ENCODE measurements at regions not wholly inside any gene's neighbourhood (a gene's known extent, or its start where the extent isn't known, plus 50 kb on each side); places are given as distances from the start of the nearest gene placed in this dataset.

DNA sequence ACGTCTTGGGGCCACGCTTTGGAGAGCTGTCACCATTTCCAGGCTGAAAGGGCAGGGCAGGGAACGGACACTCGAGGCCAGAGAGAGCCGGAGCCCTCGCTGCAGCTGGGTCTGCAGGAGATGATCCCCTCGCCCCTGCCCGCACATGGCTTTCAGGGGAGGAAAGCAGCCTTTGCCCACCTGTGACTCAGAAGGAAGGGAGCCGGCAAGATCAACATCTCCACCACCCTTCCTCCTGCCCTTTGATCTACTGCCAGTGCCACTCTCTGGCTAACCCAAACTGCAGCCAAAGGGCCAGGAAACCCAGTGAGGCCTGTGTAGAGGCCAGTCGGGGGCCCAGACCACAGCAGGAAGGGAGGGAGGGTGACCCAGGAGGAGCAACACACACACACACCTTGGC lies 137.1 kb upstream of the ERCC6L2 start:
- Histone ChIP-seq H3K36me3 (ENCODE audit: control insufficient read depth in 3 of 3, insufficient read depth in 3 of 3, low read length in 3 of 3) (no peaks in the 10 kb centered on the region), H3K4me3 (ENCODE audit: low read length in 3 of 3) (no peak overlapping the region), H3K27ac (ENCODE audit: low read depth, low read length) (no peak overlapping the region), H3K27me3 (ENCODE audit: control insufficient read depth in 3 of 3, insufficient read depth in 3 of 3, low read length in 3 of 3) (peaks cover 0 to 3% (median 0%) of the 10 kb centered on the region in 3 donors), H3K9me3 (ENCODE audit: control insufficient read depth in 3 of 3, low read length in 3 of 3) (no peaks in the 10 kb centered on the region), H3K9ac (ENCODE audit: low read depth in 1 of 3, low read length in 3 of 3) (no peak overlapping the region), H3K4me1 (ENCODE audit: control insufficient read depth in 3 of 3, insufficient read depth in 3 of 3, low read length in 3 of 3) (peaks cover 0 to 2% (median 0%) of the 10 kb centered on the region in 3 donors)

DNA sequence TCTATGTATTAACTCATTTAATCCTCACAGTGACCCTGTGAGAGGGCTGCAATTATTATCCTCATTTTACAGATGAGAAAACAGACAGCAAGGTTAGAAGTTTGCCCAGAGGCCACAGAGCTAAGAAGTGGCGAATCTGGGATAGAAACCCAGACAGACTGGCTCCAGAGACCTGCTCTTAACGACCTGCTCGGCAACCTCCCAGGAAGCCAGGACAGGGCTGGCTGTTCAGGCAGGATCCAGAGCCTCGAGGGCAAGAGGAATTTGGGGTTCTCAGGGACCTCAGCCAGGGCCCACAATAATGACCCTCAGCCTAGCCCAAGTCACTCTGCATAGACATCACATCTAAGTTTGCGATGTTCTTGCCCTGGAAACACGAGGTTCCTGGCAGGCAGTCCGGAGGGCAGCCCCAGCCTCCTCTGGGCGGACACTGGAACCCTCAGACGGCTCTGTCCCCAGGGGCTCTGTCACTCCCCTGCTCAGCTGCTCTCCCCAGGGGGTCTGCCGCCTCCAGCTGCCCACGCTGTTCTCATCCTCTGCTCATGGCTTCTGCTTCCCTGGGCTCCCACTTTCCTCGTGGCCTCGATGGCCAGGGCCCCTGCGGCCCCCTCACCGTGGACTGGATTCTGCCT lies 138.5 kb upstream of the ERCC6L2 start:
- no peak overlapping the region for H3K27ac ChIP-seq (ENCODE audit: low read depth, low read length)
- H3K27me3 ChIP-seq (ENCODE audit: control insufficient read depth in 3 of 3, insufficient read depth in 3 of 3, low read length in 3 of 3): peaks cover 0 to 3% (median 0%) of the 10 kb centered on the region in 3 donors
- no peaks in the 10 kb centered on the region for H3K9me3 ChIP-seq (ENCODE audit: control insufficient read depth in 3 of 3, low read length in 3 of 3)
- peaks cover 0 to 2% (median 0%) of the 10 kb centered on the region in 3 donors for H3K4me1 ChIP-seq (ENCODE audit: control insufficient read depth in 3 of 3, insufficient read depth in 3 of 3, low read length in 3 of 3)
- no peak overlapping the region for H3K9ac ChIP-seq (ENCODE audit: low read depth in 1 of 3, low read length in 3 of 3)
- H3K4me3 ChIP-seq (ENCODE audit: low read length in 3 of 3): no peak overlapping the region
- H3K36me3 ChIP-seq (ENCODE audit: control insufficient read depth in 3 of 3, insufficient read depth in 3 of 3, low read length in 3 of 3): no peaks in the 10 kb centered on the region

DNA sequence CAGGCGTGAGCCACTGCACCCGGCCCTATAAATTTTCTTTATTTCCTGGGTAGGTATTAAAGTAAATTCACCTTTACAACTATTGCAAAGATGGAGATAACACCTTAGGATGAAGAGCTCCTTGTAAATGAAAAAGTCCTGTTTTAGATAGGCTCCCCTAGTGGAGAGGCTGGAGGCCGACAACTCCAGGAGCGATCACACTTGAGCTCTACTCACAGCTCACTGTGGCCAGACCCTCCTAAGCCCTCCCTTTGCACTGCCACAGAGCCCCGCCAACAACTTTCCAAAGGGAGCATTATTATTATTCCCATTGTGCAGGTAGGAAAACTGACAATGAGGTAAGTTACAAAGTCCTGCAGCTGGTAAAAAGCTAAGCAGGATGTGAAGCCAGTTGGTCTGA lies 139.1 kb upstream of the ERCC6L2 start:
- no peak overlapping the region for H3K4me3 ChIP-seq (ENCODE audit: low read length in 3 of 3)

DNA sequence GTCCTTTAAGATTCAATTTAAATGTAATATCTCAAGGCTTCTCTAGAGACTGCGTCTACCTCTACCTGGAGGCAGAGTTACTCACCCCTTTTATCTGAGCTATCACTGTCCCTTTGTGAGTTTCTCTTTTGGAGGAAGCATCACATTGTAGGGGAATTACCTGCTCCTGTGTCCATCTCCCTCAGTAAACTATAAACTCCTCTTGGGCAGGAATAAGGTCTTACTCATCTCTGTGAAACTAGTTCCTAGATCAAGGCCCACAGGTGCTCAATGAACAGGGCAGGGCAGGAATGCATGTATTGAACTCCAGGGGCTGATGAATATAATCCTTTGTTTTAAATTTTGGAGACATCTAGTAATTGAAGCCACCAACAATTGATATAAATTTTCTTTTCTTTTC lies 139.8 kb upstream of the ERCC6L2 start:
- no peak overlapping the region for H3K27ac ChIP-seq (ENCODE audit: low read depth, low read length)
- peaks cover 0 to 3% (median 0%) of the 10 kb centered on the region in 3 donors for H3K27me3 ChIP-seq (ENCODE audit: control insufficient read depth in 3 of 3, insufficient read depth in 3 of 3, low read length in 3 of 3)
- H3K4me3 ChIP-seq (ENCODE audit: low read length in 3 of 3): no peak overlapping the region
- H3K36me3 ChIP-seq (ENCODE audit: control insufficient read depth in 3 of 3, insufficient read depth in 3 of 3, low read length in 3 of 3): no peaks in the 10 kb centered on the region
- H3K9me3 ChIP-seq (ENCODE audit: control insufficient read depth in 3 of 3, low read length in 3 of 3): no peaks in the 10 kb centered on the region
- peaks cover 0 to 2% (median 0%) of the 10 kb centered on the region in 3 donors for H3K4me1 ChIP-seq (ENCODE audit: control insufficient read depth in 3 of 3, insufficient read depth in 3 of 3, low read length in 3 of 3)
- no peak overlapping the region for H3K9ac ChIP-seq (ENCODE audit: low read depth in 1 of 3, low read length in 3 of 3)

More for the DNA sequence above, 139.1 kb upstream of the ERCC6L2 start:
- no peak overlapping the region for H3K27ac ChIP-seq (ENCODE audit: low read depth, low read length)
- H3K9me3 ChIP-seq (ENCODE audit: control insufficient read depth in 3 of 3, low read length in 3 of 3): no peaks in the 10 kb centered on the region
- H3K36me3 ChIP-seq (ENCODE audit: control insufficient read depth in 3 of 3, insufficient read depth in 3 of 3, low read length in 3 of 3): no peaks in the 10 kb centered on the region
- H3K4me1 ChIP-seq (ENCODE audit: control insufficient read depth in 3 of 3, insufficient read depth in 3 of 3, low read length in 3 of 3): peaks cover 0 to 2% (median 0%) of the 10 kb centered on the region in 3 donors
- no peak overlapping the region for H3K9ac ChIP-seq (ENCODE audit: low read depth in 1 of 3, low read length in 3 of 3)
- H3K27me3 ChIP-seq (ENCODE audit: control insufficient read depth in 3 of 3, insufficient read depth in 3 of 3, low read length in 3 of 3): peaks cover 0 to 3% (median 0%) of the 10 kb centered on the region in 3 donors

DNA sequence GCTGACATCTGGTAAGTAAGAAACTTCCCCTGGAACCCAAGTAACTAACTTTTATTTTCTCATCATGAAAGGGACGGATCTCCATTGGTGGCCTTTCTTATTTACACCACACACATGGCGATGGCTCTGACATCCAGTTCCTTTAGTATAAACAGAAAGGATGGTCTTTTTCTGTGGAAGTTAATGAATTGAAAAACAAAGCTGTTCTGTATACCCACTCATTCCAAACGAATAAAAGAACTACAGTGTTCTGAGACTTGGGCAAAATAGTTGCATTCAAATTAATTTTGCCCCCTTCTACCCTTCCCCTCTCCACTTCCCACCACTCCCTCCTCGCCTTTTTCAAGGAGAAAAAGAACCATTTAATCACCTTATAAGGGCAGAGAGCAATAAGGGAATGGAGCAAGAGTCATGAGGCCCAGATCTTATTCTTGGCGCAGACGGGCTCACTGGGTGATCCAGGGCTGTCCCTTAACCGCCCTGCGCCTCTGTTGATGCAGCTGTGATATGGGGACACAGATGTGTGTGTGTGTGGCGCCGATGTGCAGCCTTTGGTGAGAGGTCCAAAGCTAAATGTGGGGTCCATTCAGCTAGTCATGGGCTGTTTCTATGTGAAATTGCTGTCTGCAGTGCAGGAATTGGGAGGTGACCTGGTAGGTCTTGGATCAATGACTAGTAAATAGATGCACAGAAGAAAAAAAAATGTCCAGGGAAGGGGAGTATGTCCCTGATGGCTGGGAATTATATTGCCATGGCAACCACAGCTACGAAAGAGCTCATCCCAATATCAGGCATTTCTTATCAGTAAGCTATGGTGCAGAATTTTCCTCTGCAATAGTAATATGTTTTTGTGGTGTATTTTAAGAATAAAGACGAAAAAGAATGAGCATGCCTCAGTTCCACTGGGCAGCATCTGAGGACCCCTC lies 141.5 kb upstream of the ERCC6L2 start:
- Histone ChIP-seq H3K9me3 (ENCODE audit: control insufficient read depth in 3 of 3, low read length in 3 of 3) (no peaks in the 10 kb centered on the region), H3K27me3 (ENCODE audit: control insufficient read depth in 3 of 3, insufficient read depth in 3 of 3, low read length in 3 of 3) (peaks cover 0 to 3% (median 0%) of the 10 kb centered on the region in 3 donors), H3K4me3 (ENCODE audit: low read length in 3 of 3) (no peak overlapping the region), H3K4me1 (ENCODE audit: control insufficient read depth in 3 of 3, insufficient read depth in 3 of 3, low read length in 3 of 3) (peaks cover 0 to 2% (median 0%) of the 10 kb centered on the region in 3 donors), H3K36me3 (ENCODE audit: control insufficient read depth in 3 of 3, insufficient read depth in 3 of 3, low read length in 3 of 3) (no peaks in the 10 kb centered on the region), H3K9ac (ENCODE audit: low read depth in 1 of 3, low read length in 3 of 3) (no peak overlapping the region), H3K27ac (ENCODE audit: low read depth, low read length) (no peak overlapping the region)

DNA sequence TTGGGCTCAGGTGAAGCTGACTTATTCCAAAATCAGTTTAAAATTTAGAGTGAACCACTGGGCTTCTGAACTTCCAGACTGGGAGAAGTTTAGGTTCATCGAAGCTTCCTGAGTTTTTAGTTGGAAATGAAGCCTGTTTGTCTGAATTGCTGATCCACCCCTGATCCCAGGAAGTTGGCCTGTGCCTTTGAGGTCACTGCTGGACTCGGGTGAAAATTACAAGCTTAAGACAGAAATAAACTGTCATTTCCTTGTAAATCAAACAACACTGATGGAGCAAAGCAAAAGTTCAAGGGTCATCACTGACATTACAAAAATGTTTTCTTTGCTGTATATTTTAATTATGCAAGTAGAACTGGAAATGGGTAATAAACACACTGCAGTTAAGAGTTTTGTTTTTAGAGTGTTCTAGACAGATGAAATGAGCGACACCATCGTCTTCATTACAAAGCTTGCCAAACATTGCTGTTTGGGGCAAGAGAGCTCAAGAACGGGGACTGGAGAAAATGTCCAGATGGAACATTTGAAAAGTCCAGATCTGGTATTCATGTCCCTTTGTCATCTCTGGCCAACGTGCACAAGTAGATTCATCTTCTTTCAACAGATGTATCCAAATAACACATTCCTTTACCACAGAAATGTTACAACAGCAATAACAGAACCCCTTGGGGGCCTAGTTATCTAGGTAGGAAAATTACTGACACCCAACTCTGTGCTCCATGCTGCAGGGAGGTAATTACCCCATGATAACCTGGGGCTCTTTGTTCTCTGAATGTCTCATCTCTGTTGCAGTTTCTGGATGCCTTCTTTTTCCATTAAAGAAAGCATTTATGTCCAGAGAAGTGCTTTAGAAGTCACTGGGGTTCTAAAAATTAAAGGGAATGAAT lies 142.4 kb upstream of the ERCC6L2 start:
- no peaks in the 10 kb centered on the region for H3K36me3 ChIP-seq (ENCODE audit: control insufficient read depth in 3 of 3, insufficient read depth in 3 of 3, low read length in 3 of 3)
- H3K27me3 ChIP-seq (ENCODE audit: control insufficient read depth in 3 of 3, insufficient read depth in 3 of 3, low read length in 3 of 3): peaks cover 0 to 3% (median 0%) of the 10 kb centered on the region in 3 donors
- no peak overlapping the region for H3K4me3 ChIP-seq (ENCODE audit: low read length in 3 of 3)
- H3K27ac ChIP-seq (ENCODE audit: low read depth, low read length): no peak overlapping the region
- H3K9ac ChIP-seq (ENCODE audit: low read depth in 1 of 3, low read length in 3 of 3): no peak overlapping the region
- H3K4me1 ChIP-seq (ENCODE audit: control insufficient read depth in 3 of 3, insufficient read depth in 3 of 3, low read length in 3 of 3): peaks cover 0 to 2% (median 0%) of the 10 kb centered on the region in 3 donors
- H3K9me3 ChIP-seq (ENCODE audit: control insufficient read depth in 3 of 3, low read length in 3 of 3): no peaks in the 10 kb centered on the region

DNA sequence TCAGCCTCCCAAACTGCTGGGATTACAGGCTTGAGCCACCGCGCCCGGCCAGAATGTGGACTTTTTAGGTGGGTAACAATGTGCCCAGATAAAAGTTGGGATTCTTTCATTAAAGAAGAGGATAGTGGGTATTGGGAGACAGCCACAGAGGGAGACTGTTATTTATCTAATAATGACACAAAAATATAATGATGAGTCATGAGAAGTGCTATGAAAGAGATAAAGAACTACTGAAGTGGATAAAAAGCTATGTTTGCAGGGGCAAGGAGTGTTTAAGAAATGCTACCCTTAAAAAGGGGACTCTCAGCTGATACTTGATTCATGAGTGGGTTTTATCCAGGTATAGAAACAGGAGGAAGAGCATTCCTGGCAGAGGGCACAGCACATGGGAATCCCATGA lies 143.6 kb upstream of the ERCC6L2 start:
- Histone ChIP-seq H3K9ac (ENCODE audit: low read depth in 1 of 3, low read length in 3 of 3) (no peak overlapping the region), H3K27me3 (ENCODE audit: control insufficient read depth in 3 of 3, insufficient read depth in 3 of 3, low read length in 3 of 3) (no peaks in the 10 kb centered on the region), H3K4me3 (ENCODE audit: low read length in 3 of 3) (no peak overlapping the region), H3K4me1 (ENCODE audit: control insufficient read depth in 3 of 3, insufficient read depth in 3 of 3, low read length in 3 of 3) (peaks cover 0 to 2% (median 0%) of the 10 kb centered on the region in 3 donors), H3K9me3 (ENCODE audit: control insufficient read depth in 3 of 3, low read length in 3 of 3) (no peaks in the 10 kb centered on the region), H3K27ac (ENCODE audit: low read depth, low read length) (no peak overlapping the region), H3K36me3 (ENCODE audit: control insufficient read depth in 3 of 3, insufficient read depth in 3 of 3, low read length in 3 of 3) (no peaks in the 10 kb centered on the region)

DNA sequence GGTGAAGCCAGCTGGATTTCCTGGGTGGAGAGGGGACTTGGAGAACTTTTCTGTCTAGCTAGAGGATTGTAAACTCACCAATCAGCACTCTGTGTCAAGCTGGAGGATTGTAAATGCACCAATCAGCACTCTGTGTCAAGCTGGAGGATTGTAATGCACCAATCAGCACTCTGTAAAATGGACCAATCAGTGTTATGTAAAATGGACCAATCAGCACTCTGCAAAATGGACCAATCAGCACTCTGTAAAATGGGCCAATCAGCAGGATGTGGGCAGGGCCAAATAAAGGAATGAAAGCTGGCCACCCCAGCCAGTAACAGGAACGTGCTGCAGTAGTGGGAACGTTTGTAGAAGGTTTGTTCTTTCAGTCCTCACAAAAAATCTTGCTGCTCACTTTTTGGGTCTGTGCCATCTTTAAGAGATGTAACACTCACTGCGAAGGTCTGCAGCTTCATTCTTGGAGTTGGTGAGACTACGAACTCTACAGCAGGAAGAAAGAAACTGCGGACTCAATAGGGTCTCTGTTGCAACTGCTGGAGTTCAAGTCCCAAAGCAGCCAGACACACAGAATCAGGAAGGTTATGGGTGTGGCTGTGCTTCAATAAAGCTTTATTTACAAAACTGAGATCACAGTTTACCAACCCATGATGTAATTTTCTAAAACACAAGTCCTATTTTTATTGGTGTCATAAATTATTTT lies 145.7 kb upstream of the ERCC6L2 start:
- H3K9me3 ChIP-seq (ENCODE audit: control insufficient read depth in 3 of 3, low read length in 3 of 3): no peaks in the 10 kb centered on the region
- H3K4me1 ChIP-seq (ENCODE audit: control insufficient read depth in 3 of 3, insufficient read depth in 3 of 3, low read length in 3 of 3): peaks cover 0 to 2% (median 0%) of the 10 kb centered on the region in 3 donors
- no peaks in the 10 kb centered on the region for H3K36me3 ChIP-seq (ENCODE audit: control insufficient read depth in 3 of 3, insufficient read depth in 3 of 3, low read length in 3 of 3)
- peaks cover 0 to 4% (median 0%) of the 10 kb centered on the region in 3 donors for H3K27me3 ChIP-seq (ENCODE audit: control insufficient read depth in 3 of 3, insufficient read depth in 3 of 3, low read length in 3 of 3)
- H3K27ac ChIP-seq (ENCODE audit: low read depth, low read length): no peak overlapping the region
- H3K9ac ChIP-seq (ENCODE audit: low read depth in 1 of 3, low read length in 3 of 3): no peak overlapping the region
- no peak overlapping the region for H3K4me3 ChIP-seq (ENCODE audit: low read length in 3 of 3)

DNA sequence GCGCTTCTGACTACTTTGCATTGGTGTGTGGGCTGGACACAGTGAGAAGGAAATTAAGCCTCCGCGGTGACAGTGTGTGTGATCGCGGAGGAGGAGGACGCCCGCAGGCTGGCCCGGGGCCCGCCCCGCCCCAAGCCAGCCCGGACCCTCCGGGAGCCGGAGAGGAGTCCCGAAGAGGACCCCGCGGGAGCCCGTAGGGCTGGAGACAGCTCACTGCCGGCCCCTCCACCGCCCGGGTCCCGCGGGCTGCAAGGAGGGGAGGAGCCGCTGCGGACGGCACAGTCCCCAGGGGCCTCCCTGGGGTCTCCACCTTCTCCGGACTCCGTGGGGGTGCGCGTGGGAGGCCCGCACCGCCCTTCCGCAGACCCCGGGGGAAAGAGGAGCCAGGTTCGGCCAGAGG lies 146.4 kb upstream of the ERCC6L2 start:
- no peak overlapping the region for H3K4me3 ChIP-seq (ENCODE audit: low read length in 3 of 3)
- no peak overlapping the region for H3K9ac ChIP-seq (ENCODE audit: low read depth in 1 of 3, low read length in 3 of 3)
- H3K4me1 ChIP-seq (ENCODE audit: control insufficient read depth in 3 of 3, insufficient read depth in 3 of 3, low read length in 3 of 3): peaks cover 0 to 1% (median 0%) of the 10 kb centered on the region in 3 donors
- H3K9me3 ChIP-seq (ENCODE audit: control insufficient read depth in 3 of 3, low read length in 3 of 3): no peaks in the 10 kb centered on the region
- H3K36me3 ChIP-seq (ENCODE audit: control insufficient read depth in 3 of 3, insufficient read depth in 3 of 3, low read length in 3 of 3): no peaks in the 10 kb centered on the region
- H3K27ac ChIP-seq (ENCODE audit: low read depth, low read length): no peak overlapping the region
- H3K27me3 ChIP-seq (ENCODE audit: control insufficient read depth in 3 of 3, insufficient read depth in 3 of 3, low read length in 3 of 3): peaks cover 0 to 7% (median 0%) of the 10 kb centered on the region in 3 donors
